Naive thymus-derived CD4-positive, alpha-beta T cell (primary cell): ENCODE measurements at regions not wholly inside any gene's neighbourhood (a gene's known extent, or its start where the extent isn't known, plus 50 kb on each side); places are given as distances from the start of the nearest gene placed in this dataset.

ENCODE experiments used
- ATAC-seq: fragments of 150-1000 bp; cut with Tn5 transposase; 2 replicates; pipeline ENCODE4 v1.10.0; 2021; ENCODE audit warnings: mild to moderate bottlenecking, moderate library complexity
- CTCF ChIA-PET: fragments of 350-600 bp; sonication (Branson Sonifier 250); formaldehyde crosslinking; loops from one replicate; lab custom pipeline; 2021; ENCODE audit warnings: antibody characterized with exemption; lab: Charles Lee
- POLR2A ChIA-PET: fragments of 350-600 bp; sonication (Branson Sonifier 250); formaldehyde crosslinking; loops from one replicate; lab custom pipeline; 2021; ENCODE audit warnings: antibody characterized with exemption, inconsistent platforms; lab: Charles Lee
- DNase-seq, 9 donors: peaks; one replicate each; pipeline versions ENCODE4 v3.0.0 to v3.0.0-alpha.2; 2020 to 2022; ENCODE audit warnings: mixed read lengths in 1 of 9
- H3K27ac ChIP-seq: one replicate; pipeline ENCODE4 v1.7.0; 2013; ENCODE audit warnings: mild to moderate bottlenecking, low read depth, low read length, moderate library complexity
- H3K27me3 ChIP-seq, 2 donors: one replicate each; pipeline ENCODE4 v1.7.0; 2013; ENCODE audit warnings: low read length in 2 of 2, mild to moderate bottlenecking in 2 of 2, moderate library complexity in 2 of 2; ENCODE audit not compliant: control insufficient read depth in 2 of 2, insufficient read depth in 2 of 2
- H3K36me3 ChIP-seq, 3 experiments: 1 replicate in 2 of 3; 2 replicates in 1 of 3; pipeline ENCODE4 v1.7.0; 2013; ENCODE audit warnings: low read length in 3 of 3, mild to moderate bottlenecking in 3 of 3, moderate library complexity in 1 of 3; ENCODE audit not compliant: insufficient read depth in 3 of 3, control insufficient read depth in 2 of 3
- H3K4me1 ChIP-seq, 2 donors: one replicate each; pipeline ENCODE4 v1.7.0; 2013; ENCODE audit warnings: low read length in 2 of 2, mild to moderate bottlenecking in 2 of 2, moderate library complexity in 1 of 2; ENCODE audit not compliant: control insufficient read depth in 2 of 2, insufficient read depth in 2 of 2
- H3K4me3 ChIP-seq: 2 replicates; pipeline ENCODE4 v1.7.0; 2013; ENCODE audit warnings: mild to moderate bottlenecking, low read length
- H3K9me3 ChIP-seq, 3 experiments: 1 replicate in 2 of 3; 2 replicates in 1 of 3; pipeline ENCODE4 v1.7.0; 2013; ENCODE audit warnings: low read length in 3 of 3; ENCODE audit not compliant: control insufficient read depth in 2 of 3
- H3K27ac Mint-ChIP-seq, 9 donors: one replicate each; pipeline ENCODE4 v1.8.0; 2020 to 2022; ENCODE audit warnings: mixed read lengths in 9 of 9, mild to moderate bottlenecking in 8 of 9, moderate library complexity in 5 of 9, inconsistent platforms in 2 of 9
- H3K27me3 Mint-ChIP-seq, 5 donors: one replicate each; pipeline ENCODE4 v1.8.0; 2021 to 2022; ENCODE audit warnings: mixed read lengths in 5 of 5, mild to moderate bottlenecking in 1 of 5
- H3K36me3 Mint-ChIP-seq, 5 donors: one replicate each; pipeline ENCODE4 v1.8.0; 2020 to 2022; ENCODE audit warnings: mixed read lengths in 5 of 5, mild to moderate bottlenecking in 3 of 5, inconsistent platforms in 1 of 5
- H3K4me1 Mint-ChIP-seq, 7 donors: one replicate each; pipeline ENCODE4 v1.8.0; 2020 to 2022; ENCODE audit warnings: mixed read lengths in 7 of 7, mild to moderate bottlenecking in 3 of 7, inconsistent platforms in 1 of 7
- H3K4me3 Mint-ChIP-seq, 10 donors: one replicate each; pipeline ENCODE4 v1.8.0; 2020 to 2022; ENCODE audit warnings: mild to moderate bottlenecking in 10 of 10, mixed read lengths in 10 of 10, moderate library complexity in 6 of 10, inconsistent platforms in 2 of 10
- H3K9me3 Mint-ChIP-seq, 11 donors: one replicate each; pipeline ENCODE4 v1.8.0; 2020 to 2022; ENCODE audit warnings: mixed read lengths in 11 of 11, mild to moderate bottlenecking in 4 of 11, inconsistent platforms in 1 of 11, moderate library complexity in 1 of 11
- intact Hi-C, 2 donors: fragments of 100-400 bp; cut with micrococcal nuclease; formaldehyde crosslinking; loops; one replicate each; pipeline ENCODE4 v1.15.1; 2023

DNA sequence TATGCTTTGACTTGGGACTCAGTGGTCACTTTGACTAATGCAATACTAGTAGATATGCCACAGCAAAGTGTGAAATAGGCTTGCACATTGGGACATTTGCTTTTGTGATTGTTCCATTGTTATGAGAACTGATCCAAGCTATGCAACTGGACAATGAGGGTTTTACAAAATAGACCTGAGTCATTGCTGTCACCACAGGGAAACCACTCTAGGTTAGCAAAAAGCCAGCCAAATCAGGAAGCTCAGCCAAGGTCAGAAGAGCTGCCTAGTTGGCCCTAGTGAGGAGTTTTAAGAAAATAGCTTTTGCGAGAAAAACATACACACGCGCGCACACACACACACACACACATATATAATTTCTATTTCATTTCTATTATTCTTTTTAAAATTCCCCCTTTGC lies 452.4 kb upstream of the CDH7 start:
- H3K36me3 Mint-ChIP-seq = no peaks in the 10 kb centered on the region
- ATAC-seq = no peak
- H3K27me3 ChIP-seq = no peaks in the 10 kb centered on the region
- intact Hi-C loops = no loop called here
- no peaks in the 10 kb centered on the region for H3K4me1 Mint-ChIP-seq
- no peak overlapping the region for H3K27ac Mint-ChIP-seq
- H3K9me3 ChIP-seq = no peaks in the 10 kb centered on the region
- H3K9me3 Mint-ChIP-seq = peaks cover 0 to 5% (median 0%) of the 10 kb centered on the region in 11 donors
- no peaks in the 10 kb centered on the region for H3K27me3 Mint-ChIP-seq
- H3K27ac ChIP-seq = no peak overlapping the region
- H3K4me3 Mint-ChIP-seq = no peak overlapping the region
- H3K4me3 ChIP-seq = no peak overlapping the region
- CTCF ChIA-PET = no interaction called here
- H3K36me3 ChIP-seq = no peaks in the 10 kb centered on the region
- POLR2A ChIA-PET = no interaction called here
- DNase-seq = no peak
- H3K4me1 ChIP-seq = no peaks in the 10 kb centered on the region

DNA sequence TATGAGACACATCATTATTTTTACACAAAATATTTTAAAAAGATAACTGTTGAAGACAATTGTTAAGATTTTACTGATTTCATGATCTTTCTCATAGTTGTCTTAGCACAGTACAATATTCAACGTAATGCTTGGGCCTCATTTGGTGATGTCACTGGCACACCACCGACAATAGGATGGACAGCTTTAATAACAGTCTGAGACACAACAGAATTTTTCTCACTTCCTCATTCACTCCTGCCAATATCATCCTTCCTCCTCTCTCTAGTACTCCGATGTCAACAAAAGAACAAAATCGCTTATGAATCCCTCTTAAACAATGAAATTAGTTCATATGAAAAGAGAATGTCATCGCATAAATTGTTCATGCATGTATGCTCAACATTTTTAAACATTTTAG lies 461.9 kb upstream of the CDH7 start:
- no peak for DNase-seq
- no peaks in the 10 kb centered on the region for H3K27me3 Mint-ChIP-seq
- H3K36me3 Mint-ChIP-seq = no peaks in the 10 kb centered on the region
- no peaks in the 10 kb centered on the region for H3K4me1 Mint-ChIP-seq
- no peak overlapping the region for H3K27ac ChIP-seq
- ChIA-PET POLR2A (no interaction called here), CTCF (no interaction called here)
- no peak overlapping the region for H3K4me3 Mint-ChIP-seq
- H3K4me1 ChIP-seq = no peaks in the 10 kb centered on the region
- no peaks in the 10 kb centered on the region for H3K9me3 ChIP-seq
- no peaks in the 10 kb centered on the region for H3K27me3 ChIP-seq
- H3K27ac Mint-ChIP-seq = no peak overlapping the region
- intact Hi-C loops = no loop called here
- ATAC-seq = no peak
- no peaks in the 10 kb centered on the region for H3K36me3 ChIP-seq
- peaks cover 0 to 10% (median 4%) of the 10 kb centered on the region in 11 donors for H3K9me3 Mint-ChIP-seq
- no peak overlapping the region for H3K4me3 ChIP-seq

DNA sequence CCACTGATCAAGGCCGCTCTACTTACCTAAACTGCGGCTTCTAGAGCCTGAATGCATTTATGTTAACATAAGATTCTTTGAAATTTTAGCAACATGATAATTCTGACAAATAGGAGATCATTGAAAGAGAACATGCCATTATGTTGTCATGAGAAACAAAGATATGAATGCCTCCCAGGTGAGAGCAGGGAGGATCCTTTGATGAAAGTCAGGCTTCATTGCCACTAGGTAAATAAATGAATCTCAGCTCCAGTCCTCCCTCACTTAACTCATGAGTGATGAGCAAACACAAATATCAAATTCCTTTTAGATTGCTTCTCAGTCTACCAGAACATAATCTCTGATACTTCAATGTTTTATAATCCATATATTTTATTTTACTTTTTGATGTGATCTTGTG lies 463.2 kb upstream of the CDH7 start:
- no peak for ATAC-seq
- POLR2A ChIA-PET = no interaction called here
- Mint-ChIP-seq H3K27ac (no peak overlapping the region), H3K36me3 (no peaks in the 10 kb centered on the region), H3K4me3 (no peak overlapping the region), H3K27me3 (no peaks in the 10 kb centered on the region), H3K9me3 (peaks cover 0 to 14% (median 4%) of the 10 kb centered on the region in 11 donors), H3K4me1 (no peaks in the 10 kb centered on the region)
- Histone ChIP-seq H3K4me1 (no peaks in the 10 kb centered on the region), H3K36me3 (no peaks in the 10 kb centered on the region), H3K27ac (no peak overlapping the region), H3K4me3 (no peak overlapping the region), H3K9me3 (no peaks in the 10 kb centered on the region), H3K27me3 (no peaks in the 10 kb centered on the region)
- CTCF ChIA-PET = no interaction called here
- intact Hi-C loops = no loop called here
- DNase-seq = no peak

DNA sequence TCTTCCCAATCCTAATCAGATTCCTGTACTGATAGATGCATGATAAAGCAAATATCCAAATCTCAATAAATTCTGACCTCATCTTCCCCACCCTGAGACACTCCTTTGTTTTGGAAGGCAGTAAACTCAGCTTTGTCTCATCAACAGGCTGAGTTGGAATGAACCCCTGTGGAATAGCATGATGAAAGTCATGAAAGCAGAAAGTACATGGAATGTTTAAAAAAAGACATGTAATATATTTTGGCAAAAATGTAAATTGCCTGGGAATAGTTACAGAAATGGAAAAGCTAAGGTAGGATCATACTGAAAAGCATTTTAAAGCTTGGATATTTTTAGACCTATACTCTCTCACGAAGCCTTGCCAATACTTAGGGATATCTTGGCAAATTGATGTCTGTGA lies 468.7 kb upstream of the CDH7 start:
- intact Hi-C loops = no loop called here
- Mint-ChIP-seq H3K9me3 (peaks cover 0 to 28% (median 9%) of the 10 kb centered on the region in 11 donors), H3K4me3 (no peak overlapping the region), H3K36me3 (peaks cover 0 to 4% (median 0%) of the 10 kb centered on the region in 5 donors), H3K4me1 (no peaks in the 10 kb centered on the region), H3K27me3 (no peaks in the 10 kb centered on the region), H3K27ac (no peak overlapping the region)
- no peak overlapping the region for H3K27ac ChIP-seq
- no peak overlapping the region for H3K4me3 ChIP-seq
- ChIA-PET POLR2A (no interaction called here), CTCF (no interaction called here)
- DNase-seq = no peak
- no peaks in the 10 kb centered on the region for H3K36me3 ChIP-seq
- H3K27me3 ChIP-seq = no peaks in the 10 kb centered on the region
- no peak for ATAC-seq
- H3K4me1 ChIP-seq = no peaks in the 10 kb centered on the region
- no peaks in the 10 kb centered on the region for H3K9me3 ChIP-seq

DNA sequence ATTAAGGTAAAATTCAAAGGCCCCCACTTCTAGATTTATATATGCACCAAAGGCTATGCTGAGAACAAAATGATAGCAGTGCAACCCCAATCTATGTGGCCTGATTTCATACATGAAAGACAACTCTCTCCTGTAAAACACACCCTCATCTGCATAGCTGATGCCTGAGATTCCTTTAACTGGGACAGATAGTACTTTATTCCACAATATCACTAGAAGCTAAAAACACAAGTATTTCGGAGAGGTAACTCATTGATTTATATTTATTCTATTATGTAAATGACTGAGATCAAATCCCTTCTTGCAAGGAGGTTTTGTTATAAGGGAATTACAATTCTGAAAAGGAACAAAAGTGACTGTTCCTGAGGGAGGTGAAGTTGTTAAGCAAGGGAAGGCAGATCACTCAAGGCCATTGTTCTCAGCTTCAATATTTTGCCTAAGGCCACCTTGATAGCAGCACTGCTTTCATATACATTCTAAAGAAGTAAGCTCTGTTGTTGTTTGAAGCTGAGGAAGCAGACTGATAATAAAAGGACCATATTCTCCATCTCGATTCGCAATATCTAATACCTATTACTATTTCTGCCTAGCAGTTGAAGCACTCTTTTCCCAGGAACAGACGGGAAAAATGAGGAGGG lies 471.0 kb upstream of the CDH7 start:
- DNase-seq (no peak), ATAC-seq (no peak)
- H3K4me3 ChIP-seq = no peak overlapping the region
- peaks cover 0 to 29% (median 10%) of the 10 kb centered on the region in 11 donors for H3K9me3 Mint-ChIP-seq
- H3K4me1 Mint-ChIP-seq = no peaks in the 10 kb centered on the region
- no peaks in the 10 kb centered on the region for H3K36me3 ChIP-seq
- CTCF ChIA-PET = interaction anchor here (0.6 kb wide), 1 partner anchor 58 kb away, joined by 3 read pairs; no protein-coding TSS in a partner anchor
- no peak overlapping the region for H3K27ac ChIP-seq
- no peak overlapping the region for H3K4me3 Mint-ChIP-seq
- no peaks in the 10 kb centered on the region for H3K27me3 ChIP-seq
- H3K36me3 Mint-ChIP-seq = peaks cover 0 to 4% (median 0%) of the 10 kb centered on the region in 5 donors
- no peaks in the 10 kb centered on the region for H3K4me1 ChIP-seq
- H3K27ac Mint-ChIP-seq = no peak overlapping the region
- intact Hi-C loops = no loop called here
- H3K9me3 ChIP-seq = no peaks in the 10 kb centered on the region
- no peaks in the 10 kb centered on the region for H3K27me3 Mint-ChIP-seq
- POLR2A ChIA-PET = no interaction called here

DNA sequence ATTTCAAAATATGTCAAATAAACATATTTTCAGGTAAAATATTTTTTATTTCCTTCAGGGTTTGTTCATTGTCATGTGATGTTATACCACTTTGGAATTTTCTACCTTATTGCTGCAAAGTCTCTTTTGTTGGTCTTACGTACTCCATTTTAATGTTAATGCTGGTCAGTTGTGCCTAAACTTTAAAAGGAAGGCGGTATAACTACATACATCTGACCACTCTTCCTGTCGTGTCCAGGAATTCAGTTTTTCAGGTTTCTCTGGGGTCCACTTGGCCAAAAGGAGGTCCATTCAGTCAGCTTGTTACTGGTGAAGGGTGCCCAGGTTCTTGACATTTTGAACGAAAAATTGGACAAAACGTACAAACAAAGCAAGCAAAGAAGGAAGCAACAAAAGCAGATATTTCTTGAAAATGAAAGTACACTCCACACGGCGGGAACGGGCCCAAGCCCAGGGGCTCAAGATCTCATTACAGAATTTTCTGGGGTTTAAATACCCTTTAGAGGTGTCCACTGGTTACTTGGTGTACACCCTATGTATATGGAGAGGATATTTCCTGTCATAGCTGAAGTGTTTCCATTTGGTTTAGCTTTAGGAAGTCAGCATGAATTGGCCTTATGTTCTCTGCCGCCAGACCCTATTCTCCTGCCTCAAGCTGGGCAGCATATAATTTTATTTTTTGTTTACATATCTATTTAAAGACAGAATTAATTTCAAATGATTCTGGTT lies 471.7 kb upstream of the CDH7 start:
- DNase-seq = no peak
- H3K36me3 ChIP-seq = no peaks in the 10 kb centered on the region
- no peak for ATAC-seq
- Mint-ChIP-seq H3K36me3 (peaks cover 0 to 4% (median 0%) of the 10 kb centered on the region in 5 donors), H3K27me3 (no peaks in the 10 kb centered on the region), H3K9me3 (peaks cover 3 to 23% (median 9%) of the 10 kb centered on the region in 11 donors), H3K27ac (no peak overlapping the region), H3K4me1 (no peaks in the 10 kb centered on the region), H3K4me3 (no peak overlapping the region)
- POLR2A ChIA-PET = no interaction called here
- no peak overlapping the region for H3K27ac ChIP-seq
- no peaks in the 10 kb centered on the region for H3K9me3 ChIP-seq
- no peaks in the 10 kb centered on the region for H3K27me3 ChIP-seq
- H3K4me3 ChIP-seq = no peak overlapping the region
- intact Hi-C loops = no loop called here
- CTCF ChIA-PET = interaction anchor here (0.6 kb wide), 1 partner anchor 59 kb away, joined by 3 read pairs; no protein-coding TSS in a partner anchor
- H3K4me1 ChIP-seq = no peaks in the 10 kb centered on the region

DNA sequence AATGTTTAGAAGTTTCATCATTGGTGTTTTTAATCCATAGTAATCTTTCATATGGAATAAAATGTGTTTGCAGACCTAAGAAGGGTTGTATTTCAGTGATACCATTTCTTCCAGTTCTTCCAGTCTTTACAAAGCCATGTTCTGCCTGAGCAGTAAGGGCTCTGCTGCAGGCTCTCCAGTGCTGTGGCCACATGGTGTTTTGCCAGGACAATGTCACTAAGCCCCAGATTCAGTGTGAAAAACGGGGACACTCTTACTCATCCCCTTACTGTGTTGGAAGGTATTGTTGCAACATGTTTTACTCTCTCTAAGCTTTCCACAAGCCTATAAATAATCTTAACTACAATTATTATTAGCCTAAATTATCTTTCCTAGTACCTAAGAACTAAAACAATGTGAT lies 481.4 kb upstream of the CDH7 start:
- intact Hi-C loops = no loop called here
- Histone ChIP-seq H3K4me3 (no peak overlapping the region), H3K27ac (no peak overlapping the region), H3K9me3 (no peaks in the 10 kb centered on the region), H3K4me1 (no peaks in the 10 kb centered on the region), H3K36me3 (no peaks in the 10 kb centered on the region), H3K27me3 (no peaks in the 10 kb centered on the region)
- CTCF ChIA-PET = no interaction called here
- Mint-ChIP-seq H3K27me3 (no peaks in the 10 kb centered on the region), H3K36me3 (no peaks in the 10 kb centered on the region), H3K4me3 (no peak overlapping the region), H3K27ac (no peak overlapping the region), H3K4me1 (no peaks in the 10 kb centered on the region), H3K9me3 (peaks cover 0 to 30% (median 2%) of the 10 kb centered on the region in 11 donors)
- DNase-seq (no peak), ATAC-seq (no peak)
- POLR2A ChIA-PET = no interaction called here
